ENCODE measurements at regions not wholly inside any gene's neighbourhood (a gene's known extent, or its start where the extent isn't known, plus 50 kb on each side); places are given as distances from the start of the nearest gene placed in this dataset.

DNA sequence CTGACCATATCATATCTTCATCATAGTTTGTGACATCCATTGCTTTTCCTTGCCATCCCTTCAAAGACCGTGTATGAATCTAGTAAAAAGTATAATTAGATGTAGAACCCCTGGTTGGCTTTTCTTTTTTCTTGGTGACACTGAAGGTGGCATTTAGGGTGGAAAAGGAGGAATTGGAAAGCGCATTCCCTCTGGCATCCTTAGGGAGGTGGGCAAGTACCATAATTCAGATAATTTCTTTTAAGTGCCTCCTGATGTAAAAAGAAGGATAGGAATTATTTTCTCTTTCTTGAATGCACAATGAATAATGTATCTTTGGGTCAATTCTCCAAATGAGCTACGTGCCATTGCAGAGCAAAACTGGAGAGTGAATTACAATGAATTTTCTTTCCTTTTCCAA lies 73.2 kb upstream of the SMARCA2 start:
- TF ChIP-seq, protein P1, sequence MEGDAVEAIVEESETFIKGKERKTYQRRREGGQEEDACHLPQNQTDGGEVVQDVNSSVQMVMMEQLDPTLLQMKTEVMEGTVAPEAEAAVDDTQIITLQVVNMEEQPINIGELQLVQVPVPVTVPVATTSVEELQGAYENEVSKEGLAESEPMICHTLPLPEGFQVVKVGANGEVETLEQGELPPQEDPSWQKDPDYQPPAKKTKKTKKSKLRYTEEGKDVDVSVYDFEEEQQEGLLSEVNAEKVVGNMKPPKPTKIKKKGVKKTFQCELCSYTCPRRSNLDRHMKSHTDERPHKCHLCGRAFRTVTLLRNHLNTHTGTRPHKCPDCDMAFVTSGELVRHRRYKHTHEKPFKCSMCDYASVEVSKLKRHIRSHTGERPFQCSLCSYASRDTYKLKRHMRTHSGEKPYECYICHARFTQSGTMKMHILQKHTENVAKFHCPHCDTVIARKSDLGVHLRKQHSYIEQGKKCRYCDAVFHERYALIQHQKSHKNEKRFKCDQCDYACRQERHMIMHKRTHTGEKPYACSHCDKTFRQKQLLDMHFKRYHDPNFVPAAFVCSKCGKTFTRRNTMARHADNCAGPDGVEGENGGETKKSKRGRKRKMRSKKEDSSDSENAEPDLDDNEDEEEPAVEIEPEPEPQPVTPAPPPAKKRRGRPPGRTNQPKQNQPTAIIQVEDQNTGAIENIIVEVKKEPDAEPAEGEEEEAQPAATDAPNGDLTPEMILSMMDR (IDR thresholded peaks at IDR 0.05; ENCODE audit: borderline replicate concordance, extremely low read depth, low read length, poor library complexity, severe bottlenecking), result peak; percentile 28
- TF ChIP-seq EZH2 (IDR thresholded peaks at IDR 0.05; ENCODE audit: borderline replicate concordance, low read depth, low read length, severe bottlenecking), result no peak

Data from DND-41 (cell line).